Cardiac muscle cell (in vitro differentiated cells and primary cell): ENCODE measurements at regions not wholly inside any gene's neighbourhood (a gene's known extent, or its start where the extent isn't known, plus 50 kb on each side); places are given as distances from the start of the nearest gene placed in this dataset.

ENCODE experiments used
- DNase-seq, 2 donors: peaks; one replicate each; pipeline versions ENCODE4 v3.0.0 to v3.0.0-alpha.2; 2010 to 2017; ENCODE audit warnings: low read depth in 1 of 2, low spot score in 1 of 2
- H3K27ac ChIP-seq: fragments of 200-600 bp; sonication (generic); 2 replicates; pipeline ENCODE4 v1.5.1; 2016
- H3K27me3 ChIP-seq: fragments of 200-600 bp; sonication (generic); 2 replicates; pipeline ENCODE4 v1.6.0; 2016; ENCODE audit warnings: control low read depth
- H3K36me3 ChIP-seq: fragments of 200-600 bp; sonication (generic); 2 replicates; pipeline ENCODE4 v1.5.1; 2016; ENCODE audit warnings: control low read depth
- H3K4me1 ChIP-seq: fragments of 200-600 bp; sonication (generic); 2 replicates; pipeline ENCODE4 v1.8.1; 2017; ENCODE audit warnings: low read depth, mild to moderate bottlenecking, mixed run types
- H3K4me3 ChIP-seq: fragments of 200-600 bp; sonication (generic); 2 replicates; pipeline ENCODE4 v1.5.1; 2016; ENCODE audit warnings: mild to moderate bottlenecking
- H3K9me3 ChIP-seq: fragments of 200-600 bp; sonication (generic); 2 replicates; pipeline ENCODE4 v1.5.1; 2017; ENCODE audit warnings: low read depth, mild to moderate bottlenecking, control low read depth
- CTCF ChIP-seq: IDR thresholded peaks from 2 replicates; pipeline ENCODE4 v1.5.1; 2012; ENCODE audit warnings: low read depth, mild to moderate bottlenecking, low read length

DNA sequence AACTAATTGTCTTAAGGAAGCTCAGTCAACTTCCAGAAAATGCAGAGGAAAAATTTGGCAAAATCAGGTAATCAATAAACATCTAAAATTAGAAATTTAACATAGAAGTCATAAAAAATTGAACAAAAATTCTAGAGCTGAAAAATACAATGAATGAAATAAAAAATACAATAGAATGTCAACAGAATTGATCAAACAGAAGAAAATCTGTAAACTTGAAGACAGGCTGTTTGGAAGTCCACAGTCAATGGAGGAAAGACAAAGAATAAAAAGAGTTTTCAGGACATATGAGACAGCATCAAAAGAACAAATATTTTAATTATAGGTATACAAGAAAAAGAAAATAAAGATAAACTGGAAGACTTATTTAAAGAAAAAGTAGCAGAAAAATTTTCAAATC lies 469.0 kb downstream of the RWDD3 start:
- H3K4me1 ChIP-seq, result no peaks in the 10 kb centered on the region
- no peaks in the 10 kb centered on the region for H3K36me3 ChIP-seq
- no peak overlapping the region for H3K4me3 ChIP-seq
- no peak for DNase-seq
- no peak overlapping the region for H3K27ac ChIP-seq
- TF ChIP-seq CTCF, result no peak
- H3K9me3 ChIP-seq, result no peaks in the 10 kb centered on the region
- no peaks in the 10 kb centered on the region for H3K27me3 ChIP-seq

DNA sequence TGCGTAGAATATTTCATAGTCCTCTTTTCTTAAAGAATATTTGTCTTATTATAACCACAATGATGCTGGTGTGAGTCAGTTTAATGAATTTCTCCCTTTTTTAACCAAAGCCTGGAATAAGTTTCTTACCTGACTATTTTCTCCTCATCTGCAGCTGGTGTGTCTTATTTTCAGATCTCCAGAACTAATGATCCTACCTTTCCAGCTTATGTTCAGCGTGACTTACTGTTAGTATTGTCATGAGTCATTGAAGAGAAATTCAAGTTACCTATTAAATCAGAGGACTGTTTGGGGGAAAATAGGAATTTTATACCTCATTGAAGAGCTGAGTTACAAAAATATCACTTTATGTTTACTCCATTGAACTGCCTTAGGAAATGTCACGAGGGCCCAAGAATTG lies 482.1 kb downstream of the RWDD3 start:
- no peak overlapping the region for H3K27ac ChIP-seq
- H3K27me3 ChIP-seq, result no peaks in the 10 kb centered on the region
- no peak for TF ChIP-seq CTCF
- H3K9me3 ChIP-seq, result no peaks in the 10 kb centered on the region
- no peak overlapping the region for H3K4me3 ChIP-seq
- H3K4me1 ChIP-seq, result no peaks in the 10 kb centered on the region
- H3K36me3 ChIP-seq, result no peaks in the 10 kb centered on the region
- no peak for DNase-seq

DNA sequence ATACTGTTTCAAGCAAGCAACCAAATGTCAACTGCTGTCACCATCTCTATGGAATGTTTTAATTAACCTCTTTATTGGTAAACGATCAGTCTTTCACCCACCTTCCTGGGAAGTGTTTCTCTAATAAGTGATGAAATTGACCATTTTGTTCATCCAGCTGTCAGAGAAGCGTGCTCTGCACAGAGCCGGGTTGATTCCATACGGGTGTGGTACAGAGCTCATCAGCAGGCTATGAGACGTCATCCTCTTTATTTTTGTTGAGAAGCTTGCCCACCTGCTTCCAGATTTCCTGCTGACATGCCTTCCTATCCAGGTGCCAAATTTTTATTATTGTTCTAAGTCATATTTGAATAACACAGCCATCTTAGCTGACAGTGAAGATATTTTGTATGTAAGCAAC lies 482.5 kb downstream of the RWDD3 start:
- Histone ChIP-seq H3K4me1 (no peaks in the 10 kb centered on the region), H3K9me3 (no peaks in the 10 kb centered on the region), H3K27ac (no peak overlapping the region), H3K36me3 (no peaks in the 10 kb centered on the region), H3K4me3 (no peak overlapping the region), H3K27me3 (no peaks in the 10 kb centered on the region)
- DNase-seq, result no peak
- no peak for TF ChIP-seq CTCF

GRCh38 chr1:95723346-95723745 lies 489.3 kb downstream of the RWDD3 start:
- H3K27me3 ChIP-seq, result no peaks in the 10 kb centered on the region
- no peaks in the 10 kb centered on the region for H3K4me1 ChIP-seq
- no peak for TF ChIP-seq CTCF
- no peak overlapping the region for H3K27ac ChIP-seq
- H3K36me3 ChIP-seq, result no peaks in the 10 kb centered on the region
- no peaks in the 10 kb centered on the region for H3K9me3 ChIP-seq
- DNase-seq, result no peak
- H3K4me3 ChIP-seq, result no peak overlapping the region

DNA sequence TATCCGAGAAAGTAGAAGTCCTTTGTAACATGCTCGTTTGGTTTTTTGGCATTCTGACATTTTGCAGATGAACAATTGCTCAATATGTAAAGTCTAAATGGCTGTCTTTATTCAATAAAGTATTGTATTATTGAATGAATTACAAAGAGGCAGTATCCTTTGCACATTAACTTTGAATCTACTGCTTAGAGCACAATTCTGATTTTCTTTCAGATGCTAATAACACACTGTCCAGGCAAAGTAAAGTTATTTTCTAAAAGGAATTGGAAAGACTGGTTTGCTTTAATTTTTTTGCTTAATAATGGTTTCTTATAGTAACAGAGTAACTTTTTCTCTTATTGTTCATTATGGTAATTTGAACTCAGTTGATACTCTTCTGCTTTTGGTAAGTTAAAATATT lies 494.8 kb downstream of the RWDD3 start:
- DNase-seq, result no peak
- no peaks in the 10 kb centered on the region for H3K9me3 ChIP-seq
- no peak for TF ChIP-seq CTCF

DNA sequence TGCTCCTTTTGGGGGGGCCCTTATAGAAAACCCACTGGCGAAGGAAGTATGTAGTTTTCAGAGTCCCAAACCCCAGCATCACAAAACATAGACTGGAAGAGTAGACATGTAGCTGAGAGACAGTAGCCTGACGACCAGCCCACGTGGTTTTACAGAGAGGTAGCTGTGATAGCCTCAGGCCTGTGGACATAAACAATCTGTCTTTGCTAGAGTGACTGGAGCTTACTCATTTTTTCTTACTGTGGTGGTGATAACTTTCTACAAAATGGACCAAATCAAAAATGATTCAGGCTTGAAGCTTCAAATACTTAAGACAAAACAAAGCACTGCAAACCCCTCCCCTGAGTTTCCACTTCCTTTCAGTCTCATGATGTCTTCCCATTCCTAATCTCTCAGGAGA lies 497.0 kb downstream of the RWDD3 start:
- no peak for DNase-seq
- Histone ChIP-seq H3K9me3 (no peaks in the 10 kb centered on the region), H3K4me3 (no peak overlapping the region), H3K27ac (no peak overlapping the region), H3K4me1 (no peaks in the 10 kb centered on the region), H3K36me3 (no peaks in the 10 kb centered on the region), H3K27me3 (no peaks in the 10 kb centered on the region)
- no peak for TF ChIP-seq CTCF

More for the DNA sequence above, 494.8 kb downstream of the RWDD3 start:
- Histone ChIP-seq H3K36me3 (no peaks in the 10 kb centered on the region), H3K27ac (no peak overlapping the region), H3K4me3 (no peak overlapping the region), H3K4me1 (no peaks in the 10 kb centered on the region), H3K27me3 (no peaks in the 10 kb centered on the region)
